ENCODE measurements at regions not wholly inside any gene's neighbourhood (a gene's known extent, or its start where the extent isn't known, plus 50 kb on each side); places are given as distances from the start of the nearest gene placed in this dataset.

GRCh38 chr7:113460067-113460466 lies 341.7 kb upstream of the SMIM30 start:
- no peak for DNase-seq (ENCODE audit: low spot score)

- no peak for DNase-seq (ENCODE audit: low spot score)
These were observed 338.2 kb upstream of the SMIM30 start for GRCh38 chr7:113456533-113456932.

GRCh38 chr7:113454597-113455169 lies 336.3 kb upstream of the SMIM30 start:
- DNase-seq (ENCODE audit: low spot score), result no peak

GRCh38 chr7:113452245-113452644 lies 333.9 kb upstream of the SMIM30 start:
- no peak for DNase-seq (ENCODE audit: low spot score)

- no peak for DNase-seq (ENCODE audit: low spot score)
These were observed 328.4 kb upstream of the SMIM30 start for GRCh38 chr7:113446791-113447190.

- DNase-seq (ENCODE audit: low spot score), result no peak
These were observed 328.0 kb upstream of the SMIM30 start for GRCh38 chr7:113446391-113446790.

GRCh38 chr7:113444261-113444660 lies 325.9 kb upstream of the SMIM30 start:
- no peak for DNase-seq (ENCODE audit: low spot score)

GRCh38 chr7:113440173-113440572 lies 321.8 kb upstream of the SMIM30 start:
- DNase-seq (ENCODE audit: low spot score), result no peak

GRCh38 chr7:113431406-113431805 lies 313.1 kb upstream of the SMIM30 start:
- no peak for DNase-seq (ENCODE audit: low spot score)

GRCh38 chr7:113424185-113424817 lies 305.9 kb upstream of the SMIM30 start:
- no peak for DNase-seq (ENCODE audit: low spot score)

- DNase-seq (ENCODE audit: low spot score), result peak; percentile 74
These were observed 303.5 kb upstream of the SMIM30 start for GRCh38 chr7:113421696-113422330.

GRCh38 chr7:113414401-113415035 lies 296.2 kb upstream of the SMIM30 start:
- DNase-seq (ENCODE audit: low spot score), result no peak

- DNase-seq (ENCODE audit: low spot score), result no peak
These were observed 294.1 kb upstream of the SMIM30 start for GRCh38 chr7:113412410-113412809.

- no peak for DNase-seq (ENCODE audit: low spot score)
These were observed 292.4 kb upstream of the SMIM30 start for GRCh38 chr7:113410796-113411195.

- DNase-seq (ENCODE audit: low spot score), result no peak
These were observed 290.6 kb upstream of the SMIM30 start for GRCh38 chr7:113408999-113409398.

GRCh38 chr7:113405296-113406056 lies 287.1 kb upstream of the SMIM30 start:
- peak; percentile 68 for DNase-seq (ENCODE audit: low spot score)

GRCh38 chr7:113404245-113404644 lies 285.9 kb upstream of the SMIM30 start:
- DNase-seq (ENCODE audit: low spot score), result no peak

- DNase-seq (ENCODE audit: low spot score), result no peak
These were observed 284.1 kb upstream of the SMIM30 start for GRCh38 chr7:113402482-113402881.

- no peak for DNase-seq (ENCODE audit: low spot score)
These were observed 283.7 kb upstream of the SMIM30 start for GRCh38 chr7:113402005-113402404.

GRCh38 chr7:113394856-113395255 lies 276.5 kb upstream of the SMIM30 start:
- DNase-seq (ENCODE audit: low spot score), result no peak

GRCh38 chr7:113392841-113393540 lies 274.6 kb upstream of the SMIM30 start:
- DNase-seq (ENCODE audit: low spot score), result no peak

- no peak for DNase-seq (ENCODE audit: low spot score)
These were observed 274.1 kb upstream of the SMIM30 start for GRCh38 chr7:113392421-113392820.

All from putamen (tissue), 1 donor.